Common myeloid progenitor, CD34-positive (primary cell): ENCODE measurements at regions not wholly inside any gene's neighbourhood (a gene's known extent, or its start where the extent isn't known, plus 50 kb on each side); places are given as distances from the start of the nearest gene placed in this dataset.

Experiments used
- CTCF ChIA-PET: fragments of 350-600 bp; sonication (Branson Sonifier 250); formaldehyde crosslinking; loops from one replicate; lab custom pipeline; 2021; ENCODE audit warnings: antibody characterized with exemption; lab: Charles Lee
- POLR2A ChIA-PET: fragments of 350-600 bp; sonication (Branson Sonifier 250); formaldehyde crosslinking; loops from one replicate; lab custom pipeline; 2021; ENCODE audit warnings: antibody characterized with exemption; lab: Charles Lee
- DNase-seq, 3 donors: peaks; one replicate each; pipeline versions ENCODE4 v3.0.0 to v3.0.0-alpha.2; 2013
- H3K27ac ChIP-seq, 2 experiments: 1 replicate in 1 of 2; 2 replicates in 1 of 2; pipeline ENCODE4 v1.7.0; 2013; ENCODE audit warnings: inconsistent platforms in 2 of 2, low read length in 2 of 2, mild to moderate bottlenecking in 2 of 2, low read depth in 1 of 2, moderate library complexity in 1 of 2; ENCODE audit not compliant: severe bottlenecking in 2 of 2, insufficient read depth in 1 of 2, poor library complexity in 1 of 2
- H3K27me3 ChIP-seq, 5 experiments: replicated peaks in 2 of 5; 1 replicate in 3 of 5; 2 replicates in 2 of 5; pipeline versions ENCODE4 v1.6.1 to v1.7.0; 2013; ENCODE audit warnings: low read length in 4 of 5, mild to moderate bottlenecking in 2 of 5, moderate library complexity in 2 of 5, inconsistent platforms in 1 of 5; ENCODE audit not compliant: insufficient read depth in 5 of 5, control insufficient read depth in 4 of 5
- H3K36me3 ChIP-seq, 4 experiments: 1 replicate in 2 of 4; 2 replicates in 2 of 4; pipeline versions ENCODE4 v1.6.1 to v1.7.0; 2013; ENCODE audit warnings: low read length in 3 of 4, control low read depth in 1 of 4, mild to moderate bottlenecking in 1 of 4; ENCODE audit not compliant: control insufficient read depth in 4 of 4, insufficient read depth in 4 of 4
- H3K4me1 ChIP-seq, 4 experiments: 1 replicate in 3 of 4; 2 replicates in 1 of 4; pipeline versions ENCODE4 v1.6.1 to v1.7.1; 2013; ENCODE audit warnings: low read length in 3 of 4, mild to moderate bottlenecking in 3 of 4, control low read depth in 1 of 4, inconsistent platforms in 1 of 4, moderate library complexity in 1 of 4; ENCODE audit not compliant: control insufficient read depth in 4 of 4, insufficient read depth in 4 of 4; ENCODE audit errors: control extremely low read depth in 1 of 4
- H3K4me3 ChIP-seq, 7 experiments: 1 replicate in 4 of 7; 2 replicates in 3 of 7; pipeline versions ENCODE4 v1.5.1 to v1.7.0; 2013; ENCODE audit warnings: mild to moderate bottlenecking in 7 of 7, low read length in 6 of 7, moderate library complexity in 6 of 7, inconsistent platforms in 2 of 7, low read depth in 2 of 7, control low read depth in 1 of 7; ENCODE audit not compliant: insufficient read depth in 4 of 7, control insufficient read depth in 1 of 7; ENCODE audit errors: extremely low read depth in 1 of 7
- H3K9me3 ChIP-seq, 5 experiments: 1 replicate in 4 of 5; 2 replicates in 1 of 5; pipeline versions ENCODE4 v1.6.1 to v1.7.1; 2013; ENCODE audit warnings: low read length in 4 of 5, mild to moderate bottlenecking in 2 of 5, inconsistent platforms in 1 of 5, low read depth in 1 of 5, moderate library complexity in 1 of 5; ENCODE audit not compliant: control insufficient read depth in 4 of 5, insufficient read depth in 2 of 5; ENCODE audit errors: control extremely low read depth in 1 of 5
- WGBS: methylation state at CpG from one replicate; pipeline ENCODE4 v1.1.5; 2013; ENCODE audit not compliant: insufficient coverage; 5-methylcytosine and 5-hydroxymethylcytosine counted together

DNA sequence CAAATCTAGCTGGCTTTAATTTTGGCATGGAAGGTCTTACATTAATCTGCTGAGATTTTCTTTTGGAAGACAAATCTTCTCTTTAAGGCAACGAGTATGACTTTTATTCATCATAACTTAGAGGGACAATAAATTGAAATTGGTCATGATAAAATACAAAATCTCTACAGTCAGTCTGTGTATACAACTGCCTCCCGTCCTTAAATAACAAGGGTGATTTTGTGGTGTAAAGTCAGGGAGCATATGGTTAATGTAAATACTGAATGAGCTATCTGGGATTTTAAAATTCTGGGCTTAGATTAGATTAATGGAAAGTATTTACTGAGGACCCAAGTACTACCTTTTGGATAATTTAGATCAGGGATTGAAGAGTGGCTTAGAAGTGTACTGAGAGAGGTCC, 328.4 kb upstream of the HAND2 start:
- no peaks in the 10 kb centered on the region for H3K4me1 ChIP-seq
- no peak for DNase-seq
- H3K9me3 ChIP-seq = peaks cover 0 to 2% (median 0%) of the 10 kb centered on the region in 5 experiments
- no peak overlapping the region for H3K4me3 ChIP-seq
- no peaks in the 10 kb centered on the region for H3K36me3 ChIP-seq
- peaks cover 0 to 3% (median 0%) of the 10 kb centered on the region in 5 experiments for H3K27me3 ChIP-seq
- WGBS = no CpG with 5 or more reads among the region's 2 CpGs
- POLR2A ChIA-PET = no interaction called here
- CTCF ChIA-PET = no interaction called here
- no peak overlapping the region for H3K27ac ChIP-seq

DNA sequence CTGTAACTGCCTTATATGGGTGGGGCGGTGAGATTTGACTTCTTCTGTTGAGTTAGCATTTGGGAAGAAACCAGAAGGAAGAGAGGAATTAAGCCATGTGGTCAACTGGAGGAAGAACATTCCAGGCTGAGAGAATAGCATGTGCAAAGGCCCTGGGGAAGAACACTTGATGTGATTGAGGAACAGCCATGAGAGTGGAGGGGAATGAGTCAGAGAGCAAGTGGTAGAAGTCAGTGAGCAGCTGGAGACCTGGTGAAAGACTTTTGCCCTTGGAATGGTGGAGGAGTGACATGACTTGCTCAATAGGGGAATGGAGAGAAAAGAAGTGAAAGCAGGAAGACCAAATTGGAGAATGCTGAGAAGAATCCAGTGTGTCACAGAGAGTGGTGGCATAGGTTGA, 327.8 kb upstream of the HAND2 start:
- POLR2A ChIA-PET = no interaction called here

DNA sequence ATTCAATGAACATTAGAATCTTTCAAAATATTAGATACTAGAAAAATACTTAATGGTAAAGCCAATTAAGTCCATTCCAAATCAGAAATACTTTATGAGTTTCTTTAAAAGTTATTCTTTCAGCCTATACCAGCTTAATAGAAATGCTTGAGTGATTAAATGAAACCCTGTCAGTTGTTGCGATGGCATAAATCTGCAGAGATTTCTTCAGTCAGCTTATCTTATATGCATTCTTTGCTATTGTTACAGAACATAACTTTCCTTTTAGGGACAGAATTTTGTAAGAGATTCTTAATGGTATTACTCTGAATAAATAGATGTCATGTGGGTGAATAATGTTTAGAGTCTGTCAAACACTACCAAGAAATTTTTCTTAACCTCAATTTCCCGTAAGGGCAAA, 325.0 kb upstream of the HAND2 start:
- Histone ChIP-seq H3K9me3 (no peaks in the 10 kb centered on the region), H3K4me1 (no peaks in the 10 kb centered on the region), H3K4me3 (no peak overlapping the region), H3K27me3 (peaks cover 0 to 3% (median 0%) of the 10 kb centered on the region in 5 experiments), H3K36me3 (no peaks in the 10 kb centered on the region), H3K27ac (no peak overlapping the region)
- ChIA-PET CTCF (no interaction called here), POLR2A (no interaction called here)
- DNase-seq = no peak
- no CpG with 5 or more reads among the region's 2 CpGs for WGBS

More for the DNA sequence above, 327.8 kb upstream of the HAND2 start:
- no peak for DNase-seq
- CTCF ChIA-PET = no interaction called here
- no peaks in the 10 kb centered on the region for H3K9me3 ChIP-seq
- no peaks in the 10 kb centered on the region for H3K4me1 ChIP-seq
- no peak overlapping the region for H3K4me3 ChIP-seq
- H3K36me3 ChIP-seq = no peaks in the 10 kb centered on the region
- WGBS = 100% methylated on average over 1 of the region's 1 CpG
- H3K27ac ChIP-seq = no peak overlapping the region
- peaks cover 0 to 3% (median 0%) of the 10 kb centered on the region in 5 experiments for H3K27me3 ChIP-seq

DNA sequence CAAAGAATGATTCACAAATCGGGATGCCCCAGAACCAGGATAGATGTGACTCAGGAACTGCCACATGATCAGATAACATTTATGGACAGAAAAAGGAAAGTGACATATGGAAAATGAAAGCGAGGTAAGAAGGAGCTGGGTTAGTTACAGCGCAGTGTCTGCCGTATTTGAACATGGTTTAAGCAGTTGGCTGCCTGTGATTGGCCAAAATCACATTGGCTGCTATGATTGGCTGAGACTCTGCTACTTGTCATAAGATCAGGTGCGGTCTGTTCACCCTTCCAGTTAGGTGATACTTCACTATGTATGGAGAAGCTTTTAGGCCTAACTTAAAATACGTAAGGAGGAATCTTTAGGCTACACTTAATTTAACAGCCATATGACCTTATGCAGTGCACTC, 322.7 kb upstream of the HAND2 start:
- CTCF ChIA-PET = no interaction called here
- POLR2A ChIA-PET = no interaction called here
- WGBS = 97% methylated on average over 4 of the region's 6 CpGs
- Histone ChIP-seq H3K4me3 (no peak overlapping the region), H3K4me1 (no peaks in the 10 kb centered on the region), H3K27ac (no peak overlapping the region), H3K27me3 (no peaks in the 10 kb centered on the region), H3K9me3 (no peaks in the 10 kb centered on the region), H3K36me3 (no peaks in the 10 kb centered on the region)
- DNase-seq = no peak

DNA sequence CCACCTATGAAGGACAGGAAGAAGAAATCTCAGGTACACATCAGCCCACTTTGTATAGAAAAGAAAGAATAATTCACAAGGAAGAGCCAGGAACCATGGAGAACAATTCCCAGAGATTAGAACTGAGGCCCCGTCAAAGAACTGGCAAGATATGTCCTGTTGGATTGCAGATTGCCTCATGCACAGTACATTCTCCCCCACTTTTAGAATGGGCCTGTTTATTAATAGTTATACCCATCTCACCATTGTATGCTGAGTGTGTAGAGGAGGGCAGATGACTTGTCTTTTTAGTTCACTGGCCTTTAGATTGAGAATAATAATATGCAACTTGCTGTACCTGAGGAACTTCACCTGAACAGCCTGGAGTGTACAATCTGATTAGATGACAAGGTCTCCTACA, 315.6 kb upstream of the HAND2 start:
- ChIA-PET CTCF (no interaction called here), POLR2A (no interaction called here)
- no peak overlapping the region for H3K27ac ChIP-seq
- no peaks in the 10 kb centered on the region for H3K4me1 ChIP-seq
- no peak for DNase-seq
- peaks cover 0 to 14% (median 0%) of the 10 kb centered on the region in 5 experiments for H3K9me3 ChIP-seq
- WGBS = no CpG with 5 or more reads among the region's 1 CpG
- H3K4me3 ChIP-seq = no peak overlapping the region
- H3K36me3 ChIP-seq = no peaks in the 10 kb centered on the region
- no peaks in the 10 kb centered on the region for H3K27me3 ChIP-seq

DNA sequence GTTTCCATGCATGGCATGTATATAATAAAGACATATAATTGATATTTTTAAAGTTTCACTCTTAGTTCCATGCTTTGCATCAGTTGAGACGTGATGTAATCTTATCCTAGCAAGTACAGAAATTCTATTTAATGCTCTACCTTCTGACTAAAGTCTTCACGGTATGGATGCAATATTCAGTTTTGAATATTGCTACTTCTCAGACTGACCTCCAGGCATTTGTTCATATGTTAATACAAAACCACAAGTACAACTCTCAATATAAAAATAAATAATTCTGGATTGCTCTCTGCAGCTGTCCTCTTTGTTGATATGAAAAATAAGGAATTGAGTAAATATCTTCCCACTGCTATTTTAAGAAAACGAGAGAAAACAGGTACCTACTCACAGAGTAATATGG, 309.8 kb upstream of the HAND2 start:
- no peak for DNase-seq
- H3K9me3 ChIP-seq = peaks cover 0 to 14% (median 0%) of the 10 kb centered on the region in 5 experiments
- ChIA-PET POLR2A (no interaction called here), CTCF (no interaction called here)
- no peak overlapping the region for H3K4me3 ChIP-seq
- H3K27me3 ChIP-seq = peaks cover 0 to 8% (median 0%) of the 10 kb centered on the region in 5 experiments
- H3K27ac ChIP-seq = no peak overlapping the region
- H3K36me3 ChIP-seq = no peaks in the 10 kb centered on the region
- WGBS = no CpG with 5 or more reads among the region's 3 CpGs
- no peaks in the 10 kb centered on the region for H3K4me1 ChIP-seq

DNA sequence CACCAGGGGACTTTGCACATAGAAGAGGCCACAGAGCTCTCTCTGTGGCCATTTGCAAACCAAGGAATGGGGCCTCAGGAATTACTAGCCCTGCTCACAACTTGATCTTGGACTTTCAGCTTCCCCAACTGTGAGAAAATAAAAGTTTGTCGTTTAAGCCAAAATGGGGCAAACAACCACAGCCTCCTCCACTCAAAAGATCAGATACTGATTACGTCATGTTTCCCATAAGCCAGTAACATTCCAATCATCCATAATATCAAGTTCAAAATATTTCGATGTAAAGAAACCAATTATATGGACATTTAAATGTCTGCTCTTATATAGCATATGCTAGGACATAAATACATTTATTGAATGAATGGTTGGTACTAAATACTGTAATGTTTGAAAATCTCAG, 307.5 kb upstream of the HAND2 start:
- ChIA-PET POLR2A (no interaction called here), CTCF (interaction anchor here (1.1 kb wide), 1 partner anchor 12 kb away, joined by 3 read pairs; no protein-coding TSS in a partner anchor)
- H3K4me3 ChIP-seq = no peak overlapping the region
- H3K36me3 ChIP-seq = no peaks in the 10 kb centered on the region
- no peaks in the 10 kb centered on the region for H3K4me1 ChIP-seq
- H3K27me3 ChIP-seq = peaks cover 0 to 8% (median 0%) of the 10 kb centered on the region in 5 experiments
- no peak for DNase-seq
- no CpG with 5 or more reads among the region's 3 CpGs for WGBS
- peaks cover 0 to 9% (median 0%) of the 10 kb centered on the region in 5 experiments for H3K9me3 ChIP-seq
- no peak overlapping the region for H3K27ac ChIP-seq
